Fibroblast of skin of left biceps (primary cell): ENCODE measurements at regions not wholly inside any gene's neighbourhood (a gene's known extent, or its start where the extent isn't known, plus 50 kb on each side); places are given as distances from the start of the nearest gene placed in this dataset.

Source experiments
- DNase-seq, 2 experiments: peaks; one replicate each; pipeline ENCODE4 v3.0.0-alpha.2; 2013; ENCODE audit warnings: low read depth in 2 of 2

GRCh38 chr11:10619131-10619680, 50.7 kb upstream of the LYVE1 start:
- no peak for DNase-seq

- DNase-seq: no peak
Measured at GRCh38 chr11:10618490-10618889, 50.0 kb upstream of the LYVE1 start.
